Stimulated activated effector memory CD8-positive, alpha-beta T cell treated with anti-CD3 and anti-CD28 coated beads, Interleukin-12 subunit alpha, Interleukin-12 subunit beta, amount 100 ng/mL, for 72 hours (primary cell): ENCODE measurements at regions not wholly inside any gene's neighbourhood (a gene's known extent, or its start where the extent isn't known, plus 50 kb on each side); places are given as distances from the start of the nearest gene placed in this dataset.
A peak's percentile ranks its signal among the peaks of the same experiment; 100 is the strongest.

Experiments used
- ATAC-seq: fragments of 150-1000 bp; cut with Tn5 transposase; 2 replicates; pipeline ENCODE4 v1.10.0; 2021
- DNase-seq, 2 donors: peaks; one replicate each; pipeline ENCODE4 v3.0.0; 2021 to 2022; ENCODE audit warnings: low spot score in 2 of 2
- H3K27ac Mint-ChIP-seq: one replicate; pipeline ENCODE4 v1.8.0; 2022; ENCODE audit warnings: mild to moderate bottlenecking, mixed read lengths
- H3K36me3 Mint-ChIP-seq: one replicate; pipeline ENCODE4 v1.8.0; 2022; ENCODE audit warnings: mild to moderate bottlenecking, mixed read lengths
- H3K4me1 Mint-ChIP-seq: one replicate; pipeline ENCODE4 v1.8.0; 2022; ENCODE audit warnings: mixed read lengths
- H3K4me3 Mint-ChIP-seq: one replicate; pipeline ENCODE4 v1.8.0; 2022; ENCODE audit warnings: mild to moderate bottlenecking, mixed read lengths
- H3K9me3 Mint-ChIP-seq: one replicate; pipeline ENCODE4 v1.8.0; 2022; ENCODE audit warnings: mixed read lengths

DNA sequence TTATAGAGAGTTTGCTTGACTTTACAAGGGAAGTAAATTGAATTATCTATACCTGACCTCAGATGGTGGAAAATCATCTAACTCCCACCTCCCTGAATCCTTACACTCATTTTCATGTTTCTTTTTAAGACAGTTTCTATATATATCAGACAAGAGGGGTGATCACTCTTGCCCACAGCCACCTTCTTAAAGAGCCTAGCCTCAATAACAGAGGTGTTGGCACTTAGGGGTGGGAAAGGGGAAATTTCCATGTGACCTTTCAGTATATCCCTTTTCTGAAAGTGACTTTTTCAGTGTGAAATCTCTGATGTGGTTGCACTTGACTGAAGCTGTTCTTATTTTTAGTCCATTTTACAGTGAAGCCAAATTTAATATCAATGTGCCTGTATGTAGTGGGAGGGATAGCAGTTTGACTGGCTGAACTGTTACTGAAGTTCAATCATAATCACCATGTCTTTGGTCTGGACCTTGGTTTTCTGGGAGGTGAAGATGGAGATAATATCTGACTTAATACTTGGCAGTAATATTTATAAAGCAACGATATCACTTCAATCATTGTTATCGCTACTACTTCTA is 141.3 kb downstream of the MAP3K7 start:
- Mint-ChIP-seq H3K36me3 (no peaks in the 10 kb centered on the region), H3K4me1 (peaks cover 27% of the 10 kb centered on the region), H3K4me3 (no peak overlapping the region), H3K9me3 (no peaks in the 10 kb centered on the region), H3K27ac (peak overlapping the region; percentile 69)
- DNase-seq = no peak
- peak; percentile 89 for ATAC-seq

DNA sequence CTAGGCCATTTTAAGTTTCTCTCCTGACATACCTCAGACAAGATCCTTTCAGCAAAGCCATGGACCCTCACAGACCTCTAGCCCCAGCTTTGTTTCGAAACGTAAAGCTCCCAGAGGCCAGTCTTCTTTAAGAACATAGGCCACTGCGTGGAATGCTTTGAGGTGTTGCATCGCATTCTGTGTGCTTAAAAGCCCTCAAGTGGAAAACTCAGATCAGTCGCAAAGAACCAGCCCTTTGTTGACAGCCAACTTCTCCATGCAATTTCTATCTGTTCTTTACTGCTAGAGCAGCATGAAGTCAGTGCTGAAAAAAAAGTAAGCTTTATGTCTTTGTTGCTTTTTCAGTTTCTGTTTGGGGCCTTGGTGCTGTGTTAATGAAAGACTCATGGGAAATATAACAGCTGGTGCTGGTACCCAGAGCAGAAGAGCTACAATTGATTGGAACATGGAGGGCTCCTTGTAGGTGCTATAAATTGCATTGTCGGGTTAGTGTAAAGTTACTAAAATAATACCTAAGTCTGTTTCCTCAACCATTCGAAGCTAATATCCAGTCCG is 142.6 kb downstream of the MAP3K7 start:
- ATAC-seq (no peak), DNase-seq (no peak)
- peaks cover 35% of the 10 kb centered on the region for H3K4me1 Mint-ChIP-seq
- peak overlapping the region; percentile 69 for H3K27ac Mint-ChIP-seq
- no peaks in the 10 kb centered on the region for H3K9me3 Mint-ChIP-seq
- no peak overlapping the region for H3K4me3 Mint-ChIP-seq
- no peaks in the 10 kb centered on the region for H3K36me3 Mint-ChIP-seq

DNA sequence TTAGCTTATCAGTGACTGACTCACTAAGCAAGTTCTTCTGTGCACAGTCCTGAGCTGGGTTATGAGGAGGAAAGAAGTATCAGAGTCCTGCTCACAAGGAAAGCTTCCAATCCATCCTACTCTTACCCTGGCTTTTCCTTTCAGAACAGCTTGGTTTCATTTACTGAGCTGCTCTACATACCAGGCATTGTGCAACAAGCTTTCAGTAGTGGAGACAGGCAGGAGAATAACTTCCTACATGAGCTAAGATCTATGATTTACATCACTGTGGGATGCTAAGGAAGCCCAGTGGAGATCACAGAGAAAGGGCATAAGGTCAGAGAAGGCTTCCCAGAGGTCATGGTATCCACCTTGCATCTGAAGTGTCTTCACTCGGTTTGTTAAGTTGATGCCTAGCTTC is 144.5 kb downstream of the MAP3K7 start:
- Mint-ChIP-seq H3K4me3 (no peak overlapping the region), H3K27ac (no peak overlapping the region), H3K9me3 (no peaks in the 10 kb centered on the region), H3K36me3 (no peaks in the 10 kb centered on the region), H3K4me1 (peaks cover 36% of the 10 kb centered on the region)
- DNase-seq (no peak), ATAC-seq (no peak)

- H3K36me3 Mint-ChIP-seq = no peaks in the 10 kb centered on the region
- DNase-seq = no peak
- ATAC-seq = peak; percentile 43
- H3K9me3 Mint-ChIP-seq = no peaks in the 10 kb centered on the region
- peaks cover 24% of the 10 kb centered on the region for H3K4me1 Mint-ChIP-seq
- H3K27ac Mint-ChIP-seq = peak overlapping the region; percentile 51
- H3K4me3 Mint-ChIP-seq = no peak overlapping the region
These were observed 144.1 kb upstream of the BACH2 start for GRCh38 chr6:90440586-90441283.

DNA sequence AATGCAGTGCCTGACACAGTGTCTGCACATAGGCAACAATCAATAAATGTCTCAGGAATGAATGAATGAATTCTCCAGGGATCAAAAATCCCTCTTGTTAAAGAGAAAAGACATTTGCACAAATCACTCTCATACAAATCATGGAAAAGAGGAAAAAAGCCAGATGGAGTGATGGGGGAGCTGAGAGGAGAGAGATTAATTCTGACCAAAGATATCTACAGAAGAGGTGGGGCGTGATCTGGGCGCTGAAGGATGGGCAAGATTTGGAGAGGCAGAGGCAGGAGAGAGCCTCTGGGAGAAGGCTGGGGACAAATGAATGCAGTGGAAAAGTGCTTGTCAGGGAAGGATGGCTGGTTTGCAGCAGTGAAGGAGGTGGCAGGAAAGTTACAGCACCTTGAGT is 142.9 kb upstream of the BACH2 start:
- DNase-seq (no peak), ATAC-seq (no peak)
- Mint-ChIP-seq H3K27ac (peak overlapping the region; percentile 51), H3K9me3 (no peaks in the 10 kb centered on the region), H3K36me3 (no peaks in the 10 kb centered on the region), H3K4me3 (no peak overlapping the region), H3K4me1 (peaks cover 13% of the 10 kb centered on the region)

DNA sequence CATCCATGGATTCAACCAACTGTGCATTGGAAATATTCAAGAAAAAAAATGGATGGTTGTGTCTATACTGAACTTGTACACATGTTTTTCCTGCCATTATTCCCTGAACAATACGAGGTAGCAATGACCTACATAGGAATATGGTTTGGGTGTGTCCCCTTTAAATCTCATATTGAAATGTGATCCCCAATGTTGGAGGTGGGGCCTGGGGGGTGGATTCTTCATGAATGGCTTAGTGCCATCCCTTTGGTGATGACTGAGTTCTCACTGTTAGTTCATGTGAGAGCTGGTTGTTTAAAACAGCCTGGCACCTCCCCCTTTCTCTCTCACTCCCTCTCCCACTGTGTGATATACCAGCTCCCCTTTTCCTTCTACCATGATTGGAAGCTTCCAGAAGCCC is 139.8 kb upstream of the BACH2 start:
- Mint-ChIP-seq H3K27ac (no peak overlapping the region), H3K4me3 (no peak overlapping the region), H3K36me3 (no peaks in the 10 kb centered on the region), H3K4me1 (peaks cover 14% of the 10 kb centered on the region), H3K9me3 (no peaks in the 10 kb centered on the region)
- DNase-seq (no peak), ATAC-seq (no peak)

GRCh38 chr6:90435207-90435899 is 138.7 kb upstream of the BACH2 start:
- Mint-ChIP-seq H3K27ac (no peak overlapping the region), H3K9me3 (peaks cover 5% of the 10 kb centered on the region), H3K4me1 (peaks cover 14% of the 10 kb centered on the region), H3K36me3 (no peaks in the 10 kb centered on the region), H3K4me3 (no peak overlapping the region)
- no peak for DNase-seq
- ATAC-seq = no peak

GRCh38 chr6:90434094-90434493 is 137.5 kb upstream of the BACH2 start:
- no peak overlapping the region for H3K27ac Mint-ChIP-seq
- no peaks in the 10 kb centered on the region for H3K36me3 Mint-ChIP-seq
- peaks cover 6% of the 10 kb centered on the region for H3K4me1 Mint-ChIP-seq
- DNase-seq (no peak), ATAC-seq (peak; percentile 26)
- H3K4me3 Mint-ChIP-seq = no peak overlapping the region
- H3K9me3 Mint-ChIP-seq = peaks cover 13% of the 10 kb centered on the region

GRCh38 chr6:90432937-90433336 is 136.3 kb upstream of the BACH2 start:
- Mint-ChIP-seq H3K4me3 (no peak overlapping the region), H3K27ac (no peak overlapping the region), H3K36me3 (no peaks in the 10 kb centered on the region), H3K4me1 (peaks cover 6% of the 10 kb centered on the region), H3K9me3 (peaks cover 13% of the 10 kb centered on the region)
- DNase-seq (no peak), ATAC-seq (no peak)

DNA sequence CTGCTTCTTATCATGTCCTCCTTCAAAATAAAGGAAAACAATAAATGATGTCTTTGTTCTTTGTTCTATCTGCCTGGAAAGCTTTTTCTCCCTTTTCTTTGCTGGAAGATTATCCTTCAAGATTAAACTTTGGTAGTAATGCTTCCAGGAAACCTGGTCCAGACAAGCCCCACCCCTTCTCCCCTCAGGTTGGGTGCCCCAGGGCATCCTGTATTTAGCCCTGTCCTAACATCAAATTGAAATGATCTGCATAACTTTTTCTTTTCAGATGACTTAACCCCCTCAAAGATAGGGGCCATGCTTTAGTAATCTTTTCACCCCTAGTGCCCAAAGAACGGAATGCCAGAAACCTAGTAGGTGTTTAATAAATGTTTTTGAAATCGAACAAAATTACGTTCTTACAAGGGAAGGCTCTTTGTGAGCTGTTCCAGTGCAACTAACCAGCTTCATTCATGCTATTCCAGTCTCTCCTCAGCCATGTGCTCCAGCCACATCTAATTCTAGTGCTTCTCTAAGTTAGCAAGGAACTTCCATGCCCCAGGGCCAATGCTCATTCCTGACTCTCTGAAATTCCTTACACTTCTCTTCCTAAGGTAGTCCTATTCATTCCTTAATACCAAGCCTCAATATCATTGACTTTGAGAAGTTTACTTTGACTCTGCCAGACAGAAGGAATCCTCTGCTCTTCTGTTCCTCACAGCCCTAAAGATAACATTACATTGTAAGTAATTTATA is 135.6 kb upstream of the BACH2 start:
- no peak overlapping the region for H3K4me3 Mint-ChIP-seq

GRCh38 chr6:90431576-90431975 is 134.9 kb upstream of the BACH2 start:
- no peak overlapping the region for H3K4me3 Mint-ChIP-seq
- no peak for DNase-seq
- ATAC-seq = no peak
- H3K4me1 Mint-ChIP-seq = peaks cover 6% of the 10 kb centered on the region
- no peaks in the 10 kb centered on the region for H3K36me3 Mint-ChIP-seq
- H3K9me3 Mint-ChIP-seq = peaks cover 13% of the 10 kb centered on the region
- H3K27ac Mint-ChIP-seq = no peak overlapping the region

More for the DNA sequence above, 135.6 kb upstream of the BACH2 start:
- H3K27ac Mint-ChIP-seq = no peak overlapping the region
- peaks cover 13% of the 10 kb centered on the region for H3K9me3 Mint-ChIP-seq
- peaks cover 6% of the 10 kb centered on the region for H3K4me1 Mint-ChIP-seq
- DNase-seq = no peak
- no peak for ATAC-seq
- no peaks in the 10 kb centered on the region for H3K36me3 Mint-ChIP-seq

GRCh38 chr6:90429713-90430112 is 133.1 kb upstream of the BACH2 start:
- H3K9me3 Mint-ChIP-seq = peaks cover 13% of the 10 kb centered on the region
- no peak overlapping the region for H3K27ac Mint-ChIP-seq
- peaks cover 17% of the 10 kb centered on the region for H3K4me1 Mint-ChIP-seq
- DNase-seq (no peak), ATAC-seq (no peak)
- peaks cover 7% of the 10 kb centered on the region for H3K36me3 Mint-ChIP-seq
- H3K4me3 Mint-ChIP-seq = no peak overlapping the region

GRCh38 chr6:90428514-90428913 is 131.9 kb upstream of the BACH2 start:
- Mint-ChIP-seq H3K4me3 (no peak overlapping the region), H3K36me3 (peaks cover 7% of the 10 kb centered on the region), H3K27ac (no peak overlapping the region), H3K4me1 (peaks cover 12% of the 10 kb centered on the region), H3K9me3 (peaks cover 13% of the 10 kb centered on the region)
- ATAC-seq (no peak), DNase-seq (no peak)

DNA sequence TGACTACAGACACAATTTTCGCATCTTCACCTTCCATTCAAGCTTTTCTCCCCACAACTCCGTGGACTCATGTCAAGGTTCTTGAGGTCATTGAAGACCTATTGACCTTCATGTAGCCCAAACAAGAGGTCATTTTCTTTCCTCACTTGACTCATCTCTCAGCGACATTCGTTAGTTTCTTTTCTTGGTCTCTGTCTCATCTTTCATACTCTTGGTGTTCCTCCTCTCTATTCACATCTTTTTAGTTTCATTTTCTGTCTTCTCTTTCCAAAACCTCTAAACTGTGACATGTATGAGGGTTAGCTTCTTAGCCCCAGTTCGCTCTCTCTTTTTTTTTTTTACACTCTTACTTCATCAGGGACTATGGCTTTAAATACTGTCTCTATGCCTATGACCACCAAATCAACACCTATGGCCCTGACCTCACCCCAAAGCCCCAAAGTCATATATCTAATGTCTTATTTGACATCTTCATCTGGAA is 128.6 kb upstream of the BACH2 start:
- ATAC-seq (peak; percentile 96), DNase-seq (peak in 1 of 2 donors; percentile 69)
- Mint-ChIP-seq H3K4me3 (peak overlapping the region; percentile 19), H3K27ac (peak overlapping the region; percentile 7), H3K36me3 (peaks cover 7% of the 10 kb centered on the region), H3K9me3 (peaks cover 6% of the 10 kb centered on the region), H3K4me1 (peaks cover 12% of the 10 kb centered on the region)

DNA sequence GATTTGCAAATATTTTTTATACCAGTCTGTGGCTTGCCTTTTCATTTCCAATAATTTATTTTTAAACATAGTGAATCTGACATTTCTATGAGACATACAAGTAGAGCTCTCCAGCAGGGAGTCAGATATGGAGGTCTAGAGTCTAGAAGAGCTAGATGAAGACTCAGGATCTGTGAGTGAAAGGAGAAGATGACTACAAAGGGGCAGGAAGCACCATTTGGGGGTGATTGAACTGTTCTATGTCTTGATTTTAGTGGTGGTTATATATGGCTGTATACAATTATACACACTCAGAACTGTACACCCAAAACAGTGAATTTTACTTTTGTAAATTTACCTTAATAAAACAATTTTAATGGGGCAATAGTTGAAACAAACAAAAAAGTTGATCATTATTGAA is 127.9 kb upstream of the BACH2 start:
- Mint-ChIP-seq H3K9me3 (peaks cover 5% of the 10 kb centered on the region), H3K4me3 (peak overlapping the region; percentile 19), H3K4me1 (peaks cover 12% of the 10 kb centered on the region), H3K27ac (peak overlapping the region; percentile 7), H3K36me3 (peaks cover 7% of the 10 kb centered on the region)
- ATAC-seq (peak; percentile 68), DNase-seq (no peak)
